Inflammatory macrophage (primary cell): ENCODE measurements at regions not wholly inside any gene's neighbourhood (a gene's known extent, or its start where the extent isn't known, plus 50 kb on each side); places are given as distances from the start of the nearest gene placed in this dataset.

Experiments used
- DNase-seq, 2 donors: peaks; one replicate each; pipeline ENCODE4 v3.0.0-alpha.2; 2020 to 2022

GRCh38 chr12:90120627-90121026 lies 412.0 kb upstream of the ATP2B1 start:
- DNase-seq: no peak

GRCh38 chr12:90112666-90113065 lies 404.0 kb upstream of the ATP2B1 start:
- no peak for DNase-seq

- no peak for DNase-seq
These were observed 403.3 kb upstream of the ATP2B1 start for GRCh38 chr12:90111791-90112580.

GRCh38 chr12:90106568-90106967 lies 397.9 kb upstream of the ATP2B1 start:
- DNase-seq: no peak

- peak; percentile 46 to 52 for DNase-seq
These were observed 394.5 kb upstream of the ATP2B1 start for GRCh38 chr12:90102957-90103652.

GRCh38 chr12:90100579-90100978 lies 391.9 kb upstream of the ATP2B1 start:
- no peak for DNase-seq

GRCh38 chr12:90099288-90099687 lies 390.6 kb upstream of the ATP2B1 start:
- DNase-seq: no peak

GRCh38 chr12:90098132-90098779 lies 389.6 kb upstream of the ATP2B1 start:
- no peak for DNase-seq

- DNase-seq: no peak
These were observed 383.2 kb upstream of the ATP2B1 start for GRCh38 chr12:90091809-90092208.

GRCh38 chr12:90090929-90091651 lies 382.5 kb upstream of the ATP2B1 start:
- peak; percentile 87 to 90 for DNase-seq

- DNase-seq: no peak
These were observed 377.6 kb upstream of the ATP2B1 start for GRCh38 chr12:90086281-90086680.

- DNase-seq: no peak
These were observed 377.0 kb upstream of the ATP2B1 start for GRCh38 chr12:90085494-90086274.

- DNase-seq: no peak
These were observed 375.4 kb upstream of the ATP2B1 start for GRCh38 chr12:90084018-90084417.

GRCh38 chr12:90080616-90081015 lies 372.0 kb upstream of the ATP2B1 start:
- no peak for DNase-seq

GRCh38 chr12:90079529-90080210 lies 371.0 kb upstream of the ATP2B1 start:
- DNase-seq: no peak

- DNase-seq: no peak
These were observed 369.7 kb upstream of the ATP2B1 start for GRCh38 chr12:90078344-90078743.

- DNase-seq: no peak
These were observed 369.1 kb upstream of the ATP2B1 start for GRCh38 chr12:90077756-90078155.

GRCh38 chr12:90076851-90077319 lies 368.2 kb upstream of the ATP2B1 start:
- no peak for DNase-seq

- DNase-seq: no peak
These were observed 367.0 kb upstream of the ATP2B1 start for GRCh38 chr12:90075685-90076084.

- no peak for DNase-seq
These were observed 365.4 kb upstream of the ATP2B1 start for GRCh38 chr12:90074086-90074485.

GRCh38 chr12:90071996-90072395 lies 363.4 kb upstream of the ATP2B1 start:
- no peak for DNase-seq
